GM19397 (cell line): ENCODE measurements at regions not wholly inside any gene's neighbourhood (a gene's known extent, or its start where the extent isn't known, plus 50 kb on each side); places are given as distances from the start of the nearest gene placed in this dataset.
A peak's percentile ranks its signal among the peaks of the same experiment; 100 is the strongest.

Experiments used
- ATAC-seq: cut with Tn5 transposase; IDR thresholded peaks from one replicate; pipeline ENCODE4 v1.9.1; 2021; ENCODE audit warnings: mild to moderate bottlenecking, moderate library complexity; ENCODE audit not compliant: unreplicated experiment

DNA sequence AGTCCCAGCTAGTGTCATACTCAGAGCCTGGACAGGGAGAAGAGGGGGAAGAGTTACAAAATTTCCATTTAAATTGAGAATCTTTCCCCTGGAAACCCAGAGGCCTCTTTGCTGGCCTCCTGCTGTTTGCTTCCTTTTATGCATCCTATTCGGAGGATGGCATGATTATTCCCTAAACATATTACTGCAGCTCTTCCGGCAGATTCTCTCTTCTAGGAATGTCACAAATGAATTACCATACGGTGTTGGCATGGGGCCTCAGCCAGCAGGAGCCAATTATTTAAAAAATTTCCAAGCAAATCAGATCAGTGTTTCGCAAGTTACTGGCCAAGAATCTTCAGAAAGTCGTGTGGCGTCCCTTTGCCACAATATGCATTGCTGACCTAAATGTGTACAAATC, 326.7 kb upstream of the NCAM1 start:
- no peak for ATAC-seq

DNA sequence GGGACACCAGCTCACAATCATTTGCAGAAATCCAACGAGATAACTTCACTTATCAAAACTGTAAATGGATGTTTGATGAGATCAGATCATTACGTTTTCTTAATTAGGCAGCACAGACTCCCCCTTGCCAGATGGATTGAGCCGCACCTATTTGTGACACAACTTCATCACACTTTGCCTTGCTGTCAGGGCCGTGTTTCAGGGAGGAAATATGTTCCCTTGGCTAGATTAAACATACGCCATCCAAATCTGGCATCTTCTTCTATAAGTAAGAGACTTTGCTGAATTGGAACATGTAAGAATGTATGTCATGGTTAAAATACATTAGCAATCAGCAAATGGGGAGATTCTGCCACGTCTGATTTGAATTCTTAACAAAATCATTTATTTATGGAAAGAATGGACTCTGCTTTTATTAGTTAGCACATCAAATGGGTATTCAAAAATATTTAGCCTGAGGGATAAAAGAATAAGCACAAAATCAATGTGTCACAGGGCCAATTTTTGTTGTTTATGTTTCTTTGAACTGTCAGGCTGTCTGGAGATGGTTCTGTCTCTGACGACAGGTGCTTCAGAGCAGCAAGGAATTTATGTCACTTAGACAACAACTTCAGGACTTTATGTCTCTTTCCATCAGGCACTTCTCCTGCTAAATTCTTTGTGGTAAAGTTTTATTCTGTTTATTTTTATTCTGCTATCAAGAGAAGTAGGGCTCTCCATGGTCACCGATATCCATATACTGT, 326.1 kb upstream of the NCAM1 start:
- no peak for ATAC-seq

DNA sequence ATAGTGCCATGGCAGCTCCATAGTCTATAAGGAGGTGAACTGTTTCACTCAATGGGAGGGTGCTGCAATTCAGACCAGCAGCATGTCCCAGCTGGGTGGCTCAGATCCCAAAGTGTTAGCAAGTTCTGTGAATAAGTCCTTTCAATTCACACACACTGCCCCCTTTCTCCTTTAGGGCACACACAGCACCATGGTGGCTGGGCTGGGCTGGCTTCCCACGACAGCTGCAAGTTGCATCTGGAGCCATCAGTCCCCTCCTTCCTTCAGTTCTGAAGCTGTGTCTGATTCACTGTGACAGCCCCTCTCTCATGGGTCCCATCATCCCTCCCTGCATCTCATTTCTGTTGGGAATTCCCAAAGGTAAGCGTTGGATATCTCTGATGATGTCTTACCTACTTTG, 324.1 kb upstream of the NCAM1 start:
- ATAC-seq, result no peak

DNA sequence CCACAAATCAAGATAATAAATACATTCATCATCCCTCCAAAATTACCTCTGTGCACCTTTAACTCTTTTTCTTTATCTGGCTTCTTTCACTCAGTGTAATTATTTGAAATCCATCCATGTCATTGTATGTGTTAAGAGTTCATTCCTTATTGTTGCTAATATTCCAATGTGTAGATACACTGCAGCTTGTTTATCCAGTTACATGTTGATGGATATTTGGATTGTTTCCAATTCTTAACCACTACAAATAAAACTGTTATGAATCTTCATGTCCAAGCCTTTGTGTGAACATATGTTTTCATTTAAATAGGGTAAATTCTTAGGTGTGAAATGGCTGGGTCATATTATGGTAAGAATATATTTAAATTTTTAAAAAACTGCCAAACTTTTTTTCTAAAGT, 323.3 kb upstream of the NCAM1 start:
- ATAC-seq, result no peak

DNA sequence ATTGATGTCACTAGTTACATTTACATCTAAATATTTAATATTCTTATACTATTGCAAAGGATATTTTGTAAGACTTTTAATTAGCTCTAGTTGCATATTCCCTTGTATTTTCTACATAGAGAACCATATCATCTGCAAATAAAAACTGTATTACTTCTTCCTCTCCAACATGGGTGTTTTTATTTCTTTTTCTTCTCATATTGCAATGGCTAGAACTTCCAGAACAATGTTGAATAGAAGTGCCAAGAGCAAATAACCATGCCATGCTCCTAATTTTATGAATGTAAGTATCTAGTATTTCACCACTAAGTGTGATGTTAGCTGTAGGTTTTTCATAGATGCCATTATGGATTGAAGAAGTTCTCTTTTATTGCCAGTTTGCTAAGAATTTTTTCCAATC, 321.8 kb upstream of the NCAM1 start:
- ATAC-seq, result no peak

DNA sequence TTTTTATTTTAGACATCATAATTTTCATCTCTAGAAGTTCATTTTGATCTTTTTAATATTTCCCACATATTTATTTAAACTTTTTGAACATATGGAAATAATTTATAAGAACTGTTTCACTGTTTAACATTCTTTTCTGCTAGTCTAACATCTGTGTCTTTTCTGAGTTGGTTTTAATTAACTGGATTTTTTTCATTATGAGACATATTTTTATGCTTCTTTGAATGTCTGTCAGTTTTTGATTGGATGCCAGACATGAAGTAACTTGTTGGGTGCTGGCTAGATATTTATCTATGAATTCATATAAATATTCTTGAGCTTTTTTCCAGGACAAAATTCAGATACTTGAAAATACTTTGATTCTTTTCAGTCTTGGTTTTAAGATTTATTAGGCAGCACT, 317.8 kb upstream of the NCAM1 start:
- ATAC-seq, result no peak

DNA sequence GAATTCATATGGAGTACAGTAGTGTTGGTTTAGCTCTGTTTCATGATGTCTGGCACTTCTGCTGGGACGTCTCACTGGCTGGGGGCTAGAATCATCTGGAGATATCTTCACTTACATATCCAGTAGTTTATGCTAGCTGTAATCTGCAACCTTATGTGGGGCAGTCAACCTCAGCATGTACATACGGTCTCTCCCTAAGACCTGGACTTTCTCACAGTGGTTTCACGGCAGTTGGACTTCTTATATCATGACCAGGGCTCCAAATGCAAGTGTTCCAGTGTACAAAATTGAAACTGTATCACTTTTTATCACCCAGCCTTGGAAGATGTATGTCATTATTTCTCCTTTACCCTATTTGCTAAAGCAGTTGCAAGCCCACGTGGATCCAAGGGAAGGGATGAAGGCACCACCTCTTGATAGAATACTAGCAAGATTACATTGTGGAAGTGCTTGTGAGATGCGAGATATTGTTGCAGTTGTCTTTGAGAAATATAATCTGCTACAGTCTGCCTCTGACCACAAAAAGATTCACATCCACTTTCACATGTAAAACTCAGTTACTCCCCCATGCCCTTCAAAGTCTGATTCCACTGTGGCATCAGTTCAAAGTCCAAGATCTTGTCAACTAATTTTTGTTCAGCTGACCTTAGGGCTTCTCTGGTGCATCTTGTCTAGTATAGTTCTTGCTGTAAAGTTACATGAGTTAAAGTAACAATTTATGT, 316.6 kb upstream of the NCAM1 start:
- ATAC-seq, result peak; percentile 74

DNA sequence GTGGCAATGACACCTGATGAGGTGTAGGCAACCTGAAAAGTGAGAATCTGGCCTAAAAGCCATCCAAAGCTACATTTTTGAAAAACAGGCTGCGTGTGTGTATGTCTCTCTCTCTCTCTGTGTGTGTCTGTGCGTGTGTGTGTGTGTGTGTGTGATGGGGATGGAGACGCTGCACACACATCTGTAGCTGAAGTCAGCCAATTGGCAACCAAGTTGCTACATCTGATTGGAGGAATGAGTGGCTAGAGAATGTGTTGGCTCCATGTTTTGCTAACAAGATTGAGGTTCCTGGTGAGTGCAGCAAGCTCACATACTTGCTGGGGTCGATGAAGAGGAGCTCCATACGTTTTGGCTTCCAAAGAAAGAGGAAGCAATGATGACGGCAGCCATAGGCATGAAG, 311.4 kb upstream of the NCAM1 start:
- ATAC-seq, result no peak

DNA sequence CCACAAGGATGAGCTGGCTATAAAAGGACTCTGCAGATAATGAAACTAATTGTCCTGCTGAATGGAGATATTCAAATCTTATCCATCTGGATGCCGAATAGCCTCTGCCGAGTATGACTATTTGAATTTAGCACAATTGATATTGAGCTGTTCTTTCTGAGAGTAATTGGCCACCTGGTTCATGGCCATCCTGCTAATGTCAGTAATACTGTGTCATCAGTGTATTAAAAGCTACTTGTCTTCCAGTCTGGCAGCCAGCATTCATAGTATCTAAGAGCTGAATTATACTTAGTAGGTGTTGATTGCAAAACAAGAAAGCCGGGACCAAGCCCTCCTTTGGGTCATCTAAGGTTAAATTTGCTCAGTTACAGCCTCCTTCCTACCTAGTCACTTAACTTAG, 310.7 kb upstream of the NCAM1 start:
- ATAC-seq, result no peak

DNA sequence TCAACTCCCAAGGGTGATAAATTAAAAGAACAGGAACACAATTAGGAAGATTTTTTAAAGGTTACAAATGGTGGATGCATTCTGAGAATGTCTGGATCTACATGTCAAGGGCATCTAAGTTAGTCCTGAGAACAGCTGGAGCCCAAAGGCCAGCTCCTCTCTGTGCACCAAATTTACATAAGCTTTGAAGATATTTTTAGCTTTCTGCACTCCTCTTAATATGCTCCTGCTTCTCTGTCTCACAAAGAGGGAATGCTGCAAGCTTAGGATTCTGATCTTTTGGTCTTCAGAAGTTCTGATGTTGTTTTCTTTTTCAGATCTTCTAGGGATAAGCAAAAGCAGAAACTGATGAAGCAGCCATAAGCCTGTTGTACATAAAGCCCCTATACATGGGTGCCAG, 309.8 kb upstream of the NCAM1 start:
- ATAC-seq, result no peak

DNA sequence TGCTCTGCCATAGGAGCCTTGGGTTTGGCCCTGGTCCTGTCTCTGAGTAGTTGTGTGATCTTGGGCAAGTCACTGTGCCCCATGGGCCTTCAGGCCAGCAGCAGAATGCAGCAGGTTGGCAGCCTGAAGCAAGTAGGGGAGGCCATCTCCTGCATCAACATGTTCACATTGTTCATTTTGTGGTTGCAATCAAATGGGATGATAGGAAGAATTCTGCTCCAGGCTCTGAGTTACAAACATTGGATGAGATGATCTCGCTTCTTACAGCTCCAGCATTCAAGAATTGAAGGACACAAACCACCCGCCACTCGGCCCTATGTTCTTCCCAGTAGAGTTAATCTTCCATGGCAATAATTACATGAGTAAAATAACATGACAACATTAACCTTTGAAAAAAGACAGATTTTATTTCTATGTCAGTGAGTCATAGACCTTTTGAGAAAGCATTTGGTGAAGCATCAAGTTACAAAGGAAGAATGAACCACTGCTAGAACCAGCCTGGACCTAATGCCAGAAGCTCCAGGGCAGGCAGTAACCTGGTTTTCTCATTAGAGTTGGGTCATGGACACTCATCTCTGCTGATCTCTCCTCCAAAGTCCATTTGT, 308.3 kb upstream of the NCAM1 start:
- ATAC-seq, result no peak

DNA sequence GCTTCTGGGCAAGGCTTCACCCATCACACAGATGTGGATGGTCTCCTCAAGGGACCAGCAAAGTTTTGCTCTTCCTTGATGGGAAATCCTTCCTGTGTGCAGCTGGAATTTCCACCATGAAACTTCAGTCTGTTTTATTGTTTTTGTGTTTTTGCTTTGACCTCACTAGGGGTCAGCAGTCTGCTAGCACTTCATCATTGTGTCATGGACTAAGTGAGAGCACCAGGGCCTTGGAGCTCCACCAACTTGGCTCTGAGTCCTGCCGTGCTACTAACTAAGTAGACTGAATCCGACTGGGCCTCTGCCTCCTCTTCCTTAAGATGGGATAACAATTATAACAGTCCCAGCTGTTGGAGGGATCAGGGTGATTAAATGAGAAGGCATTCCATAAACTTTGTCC, 305.8 kb upstream of the NCAM1 start:
- ATAC-seq, result no peak

DNA sequence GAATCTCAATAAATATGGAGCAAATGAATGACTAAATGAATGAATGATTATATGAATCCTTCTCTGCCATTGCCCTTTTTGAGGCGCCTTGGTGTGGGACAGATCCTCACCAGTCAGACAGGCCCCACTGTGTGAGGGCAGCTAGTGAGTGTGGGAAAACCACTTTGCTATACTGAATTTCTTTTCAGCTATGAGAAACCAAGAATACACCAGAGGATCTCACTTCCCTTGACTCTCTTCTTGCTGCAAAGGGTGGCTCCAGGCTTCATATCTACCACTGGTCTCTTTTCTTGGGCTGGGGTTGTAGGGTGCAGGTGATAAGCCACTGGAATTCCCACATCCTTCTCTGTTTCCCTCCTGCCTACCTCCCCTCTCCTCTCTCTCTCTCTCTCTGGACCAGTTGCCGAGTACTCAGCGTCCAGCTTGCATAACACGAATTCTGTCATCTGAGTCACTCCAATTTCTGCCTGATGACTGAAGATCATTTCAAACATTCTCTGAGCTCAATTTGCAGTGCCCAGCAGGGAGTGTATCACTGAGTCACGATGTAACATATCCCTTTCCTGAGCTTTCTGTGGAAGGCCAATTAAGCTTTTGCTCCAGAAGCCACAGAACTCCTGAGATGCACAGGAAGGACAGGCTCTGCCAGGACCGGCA, 304.3 kb upstream of the NCAM1 start:
- ATAC-seq, result no peak

DNA sequence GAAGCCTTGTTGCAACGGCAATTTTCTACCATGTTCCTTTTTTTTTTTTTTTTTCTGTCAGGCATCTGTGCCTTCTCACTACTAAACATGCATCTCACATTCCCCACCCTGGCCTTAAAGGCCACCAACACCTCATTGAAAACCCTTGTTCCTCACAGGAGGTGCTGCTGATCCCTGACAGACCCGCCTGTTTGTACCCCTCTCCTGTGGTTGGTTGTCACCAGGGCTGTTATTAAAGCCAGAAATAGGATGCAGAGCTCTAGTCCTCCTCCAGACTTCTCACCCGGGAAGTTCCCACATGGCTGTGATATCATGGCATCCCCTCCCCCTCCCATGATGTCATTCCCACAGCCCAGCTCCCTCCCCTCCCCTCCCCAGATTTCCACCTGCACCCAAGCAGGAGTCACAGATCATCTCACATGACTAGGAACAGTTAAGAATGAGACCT, 302.8 kb upstream of the NCAM1 start:
- no peak for ATAC-seq

DNA sequence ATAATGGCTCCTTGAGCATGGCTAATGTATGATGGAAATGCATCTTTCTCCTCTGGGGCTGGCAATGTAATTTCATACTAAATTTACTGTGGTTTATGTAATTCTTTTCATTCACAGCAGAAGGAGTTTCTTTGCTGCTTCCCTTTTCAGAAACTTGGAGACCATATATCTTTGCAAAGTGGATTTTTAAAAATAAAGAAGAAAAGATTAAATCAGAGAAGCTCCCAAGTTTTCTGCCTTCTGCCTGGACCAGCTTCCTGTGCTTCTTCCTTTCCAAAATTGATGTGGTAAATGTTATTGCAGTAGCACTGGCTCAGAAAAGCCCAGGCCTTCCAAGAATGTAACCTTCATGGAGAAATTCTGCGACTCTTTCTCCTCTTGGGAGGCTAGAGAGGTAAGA, 300.1 kb upstream of the NCAM1 start:
- no peak for ATAC-seq

DNA sequence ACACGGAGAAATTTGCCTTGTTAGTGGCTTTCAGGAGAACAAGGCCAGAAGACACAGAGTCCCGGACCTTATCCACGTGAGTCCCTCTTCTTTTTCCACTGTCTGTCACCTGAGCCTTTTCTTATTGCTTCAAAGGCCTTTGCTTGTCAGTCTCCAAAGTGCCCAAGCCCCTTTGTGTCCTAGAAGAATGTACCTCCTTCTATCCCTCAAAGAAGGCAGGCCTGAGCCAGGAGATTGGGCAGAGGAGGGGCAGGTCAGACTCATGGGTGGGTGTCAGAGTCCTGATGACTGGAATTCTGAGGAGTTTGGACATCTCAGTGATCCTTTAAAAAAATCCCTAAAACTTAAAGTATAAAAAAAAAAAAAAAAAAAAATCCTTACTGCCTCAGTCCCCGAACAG, 299.6 kb upstream of the NCAM1 start:
- ATAC-seq, result no peak

DNA sequence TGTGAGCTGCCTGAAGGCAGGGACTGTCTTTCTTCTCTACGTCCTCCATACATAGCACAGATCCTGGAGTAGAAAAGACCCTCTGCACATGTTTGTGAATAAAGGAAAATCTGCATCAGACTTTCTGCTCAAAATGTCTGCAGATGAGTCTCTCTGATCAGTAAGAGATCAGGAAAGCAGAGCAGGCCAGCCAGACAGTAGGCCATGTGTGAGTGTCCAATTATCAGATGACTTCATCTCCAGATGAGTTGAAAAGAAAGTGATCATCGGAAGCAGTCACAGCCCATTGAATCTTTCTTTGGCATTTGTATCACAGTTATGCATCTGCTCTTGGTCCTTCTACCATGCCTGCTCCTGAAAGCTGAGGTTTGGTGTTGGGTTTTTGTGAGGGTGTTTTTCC, 298.7 kb upstream of the NCAM1 start:
- no peak for ATAC-seq

DNA sequence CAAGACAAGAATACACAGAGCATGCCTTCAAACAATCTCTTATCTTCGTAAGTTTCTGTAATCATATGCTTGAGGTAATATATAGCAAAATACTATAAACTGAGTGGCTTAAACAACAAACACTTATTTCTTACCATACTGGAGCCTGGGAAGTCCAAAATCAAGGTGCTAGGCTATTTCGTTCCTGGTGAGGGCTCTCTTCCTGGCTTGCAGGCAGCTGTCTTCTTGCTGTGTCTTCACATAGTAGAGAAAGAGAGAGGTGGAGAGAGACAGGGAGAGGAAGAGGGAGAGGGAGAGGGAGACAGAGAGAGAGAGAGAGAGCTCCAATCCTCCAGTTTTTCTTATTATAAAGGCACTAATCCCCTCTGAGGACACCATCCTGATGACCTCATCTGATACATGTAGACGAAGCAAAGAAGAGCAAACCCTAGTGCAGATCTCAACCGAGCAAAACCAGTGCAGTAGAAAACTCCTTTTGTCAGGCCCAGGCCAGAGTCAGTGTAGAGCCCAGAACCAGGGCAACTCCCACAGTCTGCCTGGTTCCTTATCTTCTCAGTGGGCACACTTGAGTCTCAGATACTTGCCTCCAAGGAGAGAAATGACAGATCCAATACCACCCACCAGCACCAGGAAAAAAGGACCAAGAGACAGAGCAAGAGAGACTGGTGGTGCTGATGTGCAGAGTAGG, 297.1 kb upstream of the NCAM1 start:
- ATAC-seq, result no peak

DNA sequence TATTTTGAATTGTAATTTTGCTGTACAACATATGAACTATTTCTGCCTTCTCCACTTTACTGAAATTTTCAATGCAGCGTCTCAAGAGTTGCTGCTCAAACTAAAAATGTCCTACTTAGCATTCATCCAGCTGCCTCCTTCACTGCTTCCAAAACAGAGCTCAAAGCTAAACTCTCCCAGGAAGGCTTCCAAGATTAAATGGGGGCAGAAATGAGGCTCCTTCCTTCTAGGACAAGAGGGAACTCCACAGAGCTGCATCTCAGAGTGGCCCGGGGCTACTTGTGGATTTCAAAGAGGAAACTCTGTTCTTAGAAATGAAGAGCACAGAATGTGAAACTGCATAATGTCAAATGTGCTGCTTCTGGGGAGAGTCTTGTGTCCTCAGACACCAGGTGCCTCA, 295.9 kb upstream of the NCAM1 start:
- no peak for ATAC-seq

DNA sequence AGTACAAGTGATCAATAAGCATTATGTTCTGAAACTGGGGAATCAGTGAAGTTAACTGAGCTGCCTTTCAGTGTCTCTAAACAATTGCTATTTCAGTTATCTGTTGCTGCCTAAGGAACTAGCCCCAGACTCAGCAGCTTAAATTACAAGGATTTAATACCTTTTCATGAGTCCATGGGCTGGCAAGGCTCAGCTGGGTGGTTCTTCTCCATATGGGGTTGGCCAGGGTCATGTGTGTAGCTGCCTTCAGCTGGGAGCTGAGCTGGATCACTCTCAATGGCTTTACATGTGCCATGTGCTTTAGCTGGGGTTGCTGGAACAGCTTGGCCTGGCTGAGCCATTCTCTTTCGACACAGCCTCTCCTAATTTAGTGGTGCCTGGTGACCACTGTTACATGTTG, 295.0 kb upstream of the NCAM1 start:
- no peak for ATAC-seq
